GM23338 (cell line): ENCODE measurements at regions not wholly inside any gene's neighbourhood (a gene's known extent, or its start where the extent isn't known, plus 50 kb on each side); places are given as distances from the start of the nearest gene placed in this dataset.

ENCODE experiments used
- ATAC-seq: fragments of 200-7000 bp; cut with Tn5 transposase; 3 replicates; pipeline ENCODE4 v1.9.1; 2020
- DNase-seq: peaks from one replicate; pipeline ENCODE4 v3.0.0-alpha.2; 2015; ENCODE audit warnings: low spot score
- H2AFZ ChIP-seq: fragments of 200-600 bp; sonication (generic); 2 replicates; pipeline ENCODE4 v1.8.0; 2016; ENCODE audit warnings: antibody characterized with exemption, mild to moderate bottlenecking, moderate library complexity
- H3F3A ChIP-seq: fragments of 200-600 bp; sonication (generic); replicated peaks from 2 replicates; pipeline ENCODE4 v1.8.0; 2017; ENCODE audit warnings: antibody characterized with exemption, mixed run types, low read depth
- H3K27ac ChIP-seq: fragments of 200-600 bp; sonication (generic); 2 replicates; pipeline ENCODE4 v1.6.1; 2016; ENCODE audit warnings: low read depth
- H3K27me3 ChIP-seq: fragments of 200-600 bp; sonication (generic); 2 replicates; pipeline ENCODE4 v1.8.0; 2016; ENCODE audit warnings: mild to moderate bottlenecking, mixed run types, moderate library complexity; ENCODE audit not compliant: insufficient read depth
- H3K36me3 ChIP-seq: fragments of 200-600 bp; sonication (generic); 2 replicates; pipeline ENCODE4 v1.8.0; 2016; ENCODE audit warnings: mild to moderate bottlenecking; ENCODE audit not compliant: insufficient read depth
- H3K4me1 ChIP-seq: fragments of 200-600 bp; sonication (generic); 2 replicates; pipeline ENCODE4 v1.8.0; 2016; ENCODE audit warnings: mild to moderate bottlenecking, moderate library complexity; ENCODE audit not compliant: insufficient read depth
- H3K4me2 ChIP-seq: fragments of 200-600 bp; sonication (generic); 2 replicates; pipeline ENCODE4 v1.7.1; 2017; ENCODE audit warnings: mixed run types
- H3K4me3 ChIP-seq: fragments of 200-600 bp; sonication (generic); 2 replicates; pipeline ENCODE4 v1.6.1; 2016; ENCODE audit warnings: mixed run types
- H3K79me2 ChIP-seq: fragments of 200-600 bp; sonication (generic); replicated peaks from 2 replicates; pipeline ENCODE4 v1.8.0; 2017; ENCODE audit warnings: mild to moderate bottlenecking; ENCODE audit not compliant: insufficient read depth
- H3K9me2 ChIP-seq: fragments of 200-600 bp; sonication (generic); 2 replicates; pipeline ENCODE4 v1.8.0; 2017; ENCODE audit not compliant: insufficient read depth
- H4K20me1 ChIP-seq: fragments of 200-600 bp; sonication (generic); replicated peaks from 2 replicates; pipeline ENCODE4 v1.8.0; 2017; ENCODE audit warnings: mild to moderate bottlenecking; ENCODE audit not compliant: insufficient read depth
- H3K27ac Mint-ChIP-seq: 2 replicates; pipeline ENCODE4 v1.8.0; 2020; ENCODE audit warnings: inconsistent platforms, mild to moderate bottlenecking, moderate library complexity, mixed read lengths
- H3K27me3 Mint-ChIP-seq: 3 replicates; pipeline ENCODE4 v1.8.0; 2022; ENCODE audit warnings: low read depth, mild to moderate bottlenecking, moderate library complexity, mixed read lengths, inconsistent platforms; ENCODE audit not compliant: insufficient read depth, poor library complexity
- H3K36me3 Mint-ChIP-seq: 3 replicates; pipeline ENCODE4 v1.8.0; 2021; ENCODE audit warnings: low read depth, mild to moderate bottlenecking, inconsistent platforms, moderate library complexity, mixed read lengths
- H3K4me1 Mint-ChIP-seq: 3 replicates; pipeline ENCODE4 v1.8.0; 2020; ENCODE audit warnings: mild to moderate bottlenecking, inconsistent platforms, mixed read lengths
- H3K4me3 Mint-ChIP-seq: 3 replicates; pipeline ENCODE4 v1.8.0; 2021; ENCODE audit warnings: moderate library complexity, mild to moderate bottlenecking, inconsistent platforms, mixed read lengths
- H3K9me3 Mint-ChIP-seq: 3 replicates; pipeline ENCODE4 v1.8.0; 2020; ENCODE audit warnings: moderate library complexity, mild to moderate bottlenecking, inconsistent platforms, mixed read lengths
- CREB1 ChIP-seq: fragments of 250-450 bp; sonication (Bioruptor Pico); IDR thresholded peaks from 2 replicates; pipeline ENCODE4 v1.5.0; 2020; ENCODE audit warnings: low read depth, mild to moderate bottlenecking, moderate library complexity
- EZH2 ChIP-seq: fragments of 200-600 bp; sonication (generic); IDR thresholded peaks from one replicate; pipeline ENCODE4 v1.8.0; 2017; ENCODE audit warnings: antibody characterized with exemption, mild to moderate bottlenecking, low read depth; ENCODE audit not compliant: unreplicated experiment
- JUNB ChIP-seq: IDR thresholded peaks from one replicate; pipeline ENCODE4 v1.6.1; 2016; ENCODE audit warnings: antibody characterized with exemption; ENCODE audit not compliant: unreplicated experiment
- NANOG ChIP-seq: IDR thresholded peaks from 2 replicates; pipeline ENCODE4 v1.6.1; 2016; ENCODE audit warnings: antibody characterized with exemption, borderline replicate concordance
- POLR2AphosphoS5 ChIP-seq: IDR thresholded peaks from 2 replicates; pipeline ENCODE4 v1.6.1; 2016; ENCODE audit warnings: antibody characterized with exemption, low read depth
- STAT1 ChIP-seq: IDR thresholded peaks from one replicate; pipeline ENCODE4 v1.6.1; 2016; ENCODE audit warnings: antibody characterized with exemption; ENCODE audit not compliant: unreplicated experiment
- ZNF114 ChIP-seq: fragments of 250-450 bp; sonication (Bioruptor Pico); IDR thresholded peaks from 2 replicates; pipeline ENCODE4 v1.5.0; 2020; ENCODE audit warnings: mild to moderate bottlenecking, moderate library complexity
- ZNF331 ChIP-seq: fragments of 250-450 bp; sonication (Bioruptor Pico); IDR thresholded peaks from 2 replicates; pipeline ENCODE4 v1.5.0; 2020; ENCODE audit warnings: low read depth, mild to moderate bottlenecking, moderate library complexity
- TF ChIP-seq, protein P1 (sequence below), 2 experiments: fragments of 200-600 bp in 1 of 2; sonication (generic) in 1 of 2; conservative IDR thresholded peaks; 2 replicates each; pipeline versions ENCODE4 v1.5.1 to v1.6.1; 2016 to 2017; ENCODE audit warnings: antibody characterized with exemption in 2 of 2, low read depth in 2 of 2, mild to moderate bottlenecking in 2 of 2, moderate library complexity in 1 of 2
- TF ChIP-seq, protein P2 (sequence below): fragments of 250-450 bp; sonication (Bioruptor Pico); IDR thresholded peaks from 2 replicates; pipeline ENCODE4 v1.5.0; 2020; ENCODE audit warnings: mild to moderate bottlenecking, moderate library complexity
- TF ChIP-seq, protein P3 (sequence below): IDR thresholded peaks from one replicate; pipeline ENCODE4 v1.6.1; 2018; ENCODE audit warnings: antibody characterized with exemption; ENCODE audit not compliant: unreplicated experiment

DNA sequence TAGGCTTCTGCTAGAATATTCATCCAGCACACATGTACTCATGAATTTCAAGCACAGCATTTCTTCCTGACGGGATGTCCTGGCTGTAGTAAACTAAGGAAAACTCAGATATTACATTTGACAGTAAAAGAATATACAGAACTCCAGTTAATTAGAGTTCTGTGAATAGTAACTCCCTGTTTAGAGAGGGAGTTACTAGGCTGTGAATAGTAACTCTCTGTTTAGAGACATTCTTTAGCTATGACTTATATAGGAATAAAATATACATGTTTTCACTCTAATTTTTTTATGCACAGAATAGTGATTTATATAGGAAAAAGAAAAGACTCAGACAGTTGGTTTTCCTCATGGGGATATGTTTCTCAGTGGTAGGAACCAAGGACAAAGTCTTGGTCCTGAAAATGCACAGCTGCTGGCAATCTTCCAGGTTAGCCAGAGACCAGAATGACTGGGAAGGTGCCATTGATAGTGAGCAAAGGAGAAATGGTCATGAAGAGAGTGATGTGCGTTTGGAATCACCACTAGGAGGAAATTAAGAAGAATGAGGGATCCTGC lies 480.7 kb upstream of the THBS1 start:
- Histone ChIP-seq H2AFZ (no peak overlapping the region), H4K20me1 (no peaks in the 10 kb centered on the region), H3K9me2 (peaks cover 12% of the 10 kb centered on the region; the same call in 1 of the 2 replicates), H3K4me2 (no peak overlapping the region), H3K27ac (no peak overlapping the region), H3K27me3 (no peaks in the 10 kb centered on the region), H3K79me2 (no peaks in the 10 kb centered on the region), H3K36me3 (no peaks in the 10 kb centered on the region), H3F3A (no peaks in the 10 kb centered on the region), H3K4me3 (no peak overlapping the region), H3K4me1 (peaks cover 17% of the 10 kb centered on the region)
- TF ChIP-seq POLR2AphosphoS5: no peak
- no peak for TF ChIP-seq ZNF114 (CRISPR knock-in tag)
- no peak for TF ChIP-seq ZNF331 (CRISPR knock-in tag)
- TF ChIP-seq, protein P1, sequence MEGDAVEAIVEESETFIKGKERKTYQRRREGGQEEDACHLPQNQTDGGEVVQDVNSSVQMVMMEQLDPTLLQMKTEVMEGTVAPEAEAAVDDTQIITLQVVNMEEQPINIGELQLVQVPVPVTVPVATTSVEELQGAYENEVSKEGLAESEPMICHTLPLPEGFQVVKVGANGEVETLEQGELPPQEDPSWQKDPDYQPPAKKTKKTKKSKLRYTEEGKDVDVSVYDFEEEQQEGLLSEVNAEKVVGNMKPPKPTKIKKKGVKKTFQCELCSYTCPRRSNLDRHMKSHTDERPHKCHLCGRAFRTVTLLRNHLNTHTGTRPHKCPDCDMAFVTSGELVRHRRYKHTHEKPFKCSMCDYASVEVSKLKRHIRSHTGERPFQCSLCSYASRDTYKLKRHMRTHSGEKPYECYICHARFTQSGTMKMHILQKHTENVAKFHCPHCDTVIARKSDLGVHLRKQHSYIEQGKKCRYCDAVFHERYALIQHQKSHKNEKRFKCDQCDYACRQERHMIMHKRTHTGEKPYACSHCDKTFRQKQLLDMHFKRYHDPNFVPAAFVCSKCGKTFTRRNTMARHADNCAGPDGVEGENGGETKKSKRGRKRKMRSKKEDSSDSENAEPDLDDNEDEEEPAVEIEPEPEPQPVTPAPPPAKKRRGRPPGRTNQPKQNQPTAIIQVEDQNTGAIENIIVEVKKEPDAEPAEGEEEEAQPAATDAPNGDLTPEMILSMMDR (conservative IDR thresholded peaks at IDR 0.05; ENCODE audit: low read depth in 2 of 2): no peak
- no peak for TF ChIP-seq STAT1
- TF ChIP-seq, protein P2, sequence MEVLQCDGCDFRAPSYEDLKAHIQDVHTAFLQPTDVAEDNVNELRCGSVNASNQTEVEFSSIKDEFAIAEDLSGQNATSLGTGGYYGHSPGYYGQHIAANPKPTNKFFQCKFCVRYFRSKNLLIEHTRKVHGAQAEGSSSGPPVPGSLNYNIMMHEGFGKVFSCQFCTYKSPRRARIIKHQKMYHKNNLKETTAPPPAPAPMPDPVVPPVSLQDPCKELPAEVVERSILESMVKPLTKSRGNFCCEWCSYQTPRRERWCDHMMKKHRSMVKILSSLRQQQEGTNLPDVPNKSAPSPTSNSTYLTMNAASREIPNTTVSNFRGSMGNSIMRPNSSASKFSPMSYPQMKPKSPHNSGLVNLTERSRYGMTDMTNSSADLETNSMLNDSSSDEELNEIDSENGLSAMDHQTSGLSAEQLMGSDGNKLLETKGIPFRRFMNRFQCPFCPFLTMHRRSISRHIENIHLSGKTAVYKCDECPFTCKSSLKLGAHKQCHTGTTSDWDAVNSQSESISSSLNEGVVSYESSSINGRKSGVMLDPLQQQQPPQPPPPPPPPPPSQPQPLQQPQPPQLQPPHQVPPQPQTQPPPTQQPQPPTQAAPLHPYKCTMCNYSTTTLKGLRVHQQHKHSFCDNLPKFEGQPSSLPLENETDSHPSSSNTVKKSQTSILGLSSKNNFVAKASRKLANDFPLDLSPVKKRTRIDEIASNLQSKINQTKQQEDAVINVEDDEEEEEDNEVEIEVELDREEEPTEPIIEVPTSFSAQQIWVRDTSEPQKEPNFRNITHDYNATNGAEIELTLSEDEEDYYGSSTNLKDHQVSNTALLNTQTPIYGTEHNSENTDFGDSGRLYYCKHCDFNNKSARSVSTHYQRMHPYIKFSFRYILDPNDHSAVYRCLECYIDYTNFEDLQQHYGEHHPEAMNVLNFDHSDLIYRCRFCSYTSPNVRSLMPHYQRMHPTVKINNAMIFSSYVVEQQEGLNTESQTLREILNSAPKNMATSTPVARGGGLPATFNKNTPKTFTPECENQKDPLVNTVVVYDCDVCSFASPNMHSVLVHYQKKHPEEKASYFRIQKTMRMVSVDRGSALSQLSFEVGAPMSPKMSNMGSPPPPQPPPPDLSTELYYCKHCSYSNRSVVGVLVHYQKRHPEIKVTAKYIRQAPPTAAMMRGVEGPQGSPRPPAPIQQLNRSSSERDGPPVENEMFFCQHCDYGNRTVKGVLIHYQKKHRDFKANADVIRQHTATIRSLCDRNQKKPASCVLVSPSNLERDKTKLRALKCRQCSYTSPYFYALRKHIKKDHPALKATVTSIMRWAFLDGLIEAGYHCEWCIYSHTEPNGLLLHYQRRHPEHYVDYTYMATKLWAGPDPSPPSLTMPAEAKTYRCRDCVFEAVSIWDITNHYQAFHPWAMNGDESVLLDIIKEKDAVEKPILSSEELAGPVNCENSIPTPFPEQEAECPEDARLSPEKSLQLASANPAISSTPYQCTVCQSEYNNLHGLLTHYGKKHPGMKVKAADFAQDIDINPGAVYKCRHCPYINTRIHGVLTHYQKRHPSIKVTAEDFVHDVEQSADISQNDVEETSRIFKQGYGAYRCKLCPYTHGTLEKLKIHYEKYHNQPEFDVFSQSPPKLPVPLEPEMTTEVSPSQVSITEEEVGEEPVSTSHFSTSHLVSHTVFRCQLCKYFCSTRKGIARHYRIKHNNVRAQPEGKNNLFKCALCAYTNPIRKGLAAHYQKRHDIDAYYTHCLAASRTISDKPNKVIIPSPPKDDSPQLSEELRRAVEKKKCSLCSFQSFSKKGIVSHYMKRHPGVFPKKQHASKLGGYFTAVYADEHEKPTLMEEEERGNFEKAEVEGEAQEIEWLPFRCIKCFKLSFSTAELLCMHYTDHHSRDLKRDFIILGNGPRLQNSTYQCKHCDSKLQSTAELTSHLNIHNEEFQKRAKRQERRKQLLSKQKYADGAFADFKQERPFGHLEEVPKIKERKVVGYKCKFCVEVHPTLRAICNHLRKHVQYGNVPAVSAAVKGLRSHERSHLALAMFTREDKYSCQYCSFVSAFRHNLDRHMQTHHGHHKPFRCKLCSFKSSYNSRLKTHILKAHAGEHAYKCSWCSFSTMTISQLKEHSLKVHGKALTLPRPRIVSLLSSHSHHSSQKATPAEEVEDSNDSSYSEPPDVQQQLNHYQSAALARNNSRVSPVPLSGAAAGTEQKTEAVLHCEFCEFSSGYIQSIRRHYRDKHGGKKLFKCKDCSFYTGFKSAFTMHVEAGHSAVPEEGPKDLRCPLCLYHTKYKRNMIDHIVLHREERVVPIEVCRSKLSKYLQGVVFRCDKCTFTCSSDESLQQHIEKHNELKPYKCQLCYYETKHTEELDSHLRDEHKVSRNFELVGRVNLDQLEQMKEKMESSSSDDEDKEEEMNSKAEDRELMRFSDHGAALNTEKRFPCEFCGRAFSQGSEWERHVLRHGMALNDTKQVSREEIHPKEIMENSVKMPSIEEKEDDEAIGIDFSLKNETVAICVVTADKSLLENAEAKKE: no peak
- no peak for TF ChIP-seq JUNB
- TF ChIP-seq, protein P3, sequence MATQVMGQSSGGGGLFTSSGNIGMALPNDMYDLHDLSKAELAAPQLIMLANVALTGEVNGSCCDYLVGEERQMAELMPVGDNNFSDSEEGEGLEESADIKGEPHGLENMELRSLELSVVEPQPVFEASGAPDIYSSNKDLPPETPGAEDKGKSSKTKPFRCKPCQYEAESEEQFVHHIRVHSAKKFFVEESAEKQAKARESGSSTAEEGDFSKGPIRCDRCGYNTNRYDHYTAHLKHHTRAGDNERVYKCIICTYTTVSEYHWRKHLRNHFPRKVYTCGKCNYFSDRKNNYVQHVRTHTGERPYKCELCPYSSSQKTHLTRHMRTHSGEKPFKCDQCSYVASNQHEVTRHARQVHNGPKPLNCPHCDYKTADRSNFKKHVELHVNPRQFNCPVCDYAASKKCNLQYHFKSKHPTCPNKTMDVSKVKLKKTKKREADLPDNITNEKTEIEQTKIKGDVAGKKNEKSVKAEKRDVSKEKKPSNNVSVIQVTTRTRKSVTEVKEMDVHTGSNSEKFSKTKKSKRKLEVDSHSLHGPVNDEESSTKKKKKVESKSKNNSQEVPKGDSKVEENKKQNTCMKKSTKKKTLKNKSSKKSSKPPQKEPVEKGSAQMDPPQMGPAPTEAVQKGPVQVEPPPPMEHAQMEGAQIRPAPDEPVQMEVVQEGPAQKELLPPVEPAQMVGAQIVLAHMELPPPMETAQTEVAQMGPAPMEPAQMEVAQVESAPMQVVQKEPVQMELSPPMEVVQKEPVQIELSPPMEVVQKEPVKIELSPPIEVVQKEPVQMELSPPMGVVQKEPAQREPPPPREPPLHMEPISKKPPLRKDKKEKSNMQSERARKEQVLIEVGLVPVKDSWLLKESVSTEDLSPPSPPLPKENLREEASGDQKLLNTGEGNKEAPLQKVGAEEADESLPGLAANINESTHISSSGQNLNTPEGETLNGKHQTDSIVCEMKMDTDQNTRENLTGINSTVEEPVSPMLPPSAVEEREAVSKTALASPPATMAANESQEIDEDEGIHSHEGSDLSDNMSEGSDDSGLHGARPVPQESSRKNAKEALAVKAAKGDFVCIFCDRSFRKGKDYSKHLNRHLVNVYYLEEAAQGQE: no peak
- no peak for TF ChIP-seq NANOG
- no peak for TF ChIP-seq CREB1
- no peak for TF ChIP-seq EZH2
- DNase-seq: no peak
- no peak for ATAC-seq
- no peak overlapping the region for H3K27ac Mint-ChIP-seq
- H3K27me3 Mint-ChIP-seq: no peaks in the 10 kb centered on the region
- H3K9me3 Mint-ChIP-seq: no peaks in the 10 kb centered on the region
- peaks cover 14% of the 10 kb centered on the region for H3K4me1 Mint-ChIP-seq
- H3K4me3 Mint-ChIP-seq: no peak overlapping the region
- no peaks in the 10 kb centered on the region for H3K36me3 Mint-ChIP-seq
